H1 (cell line): ENCODE measurements at regions not wholly inside any gene's neighbourhood (a gene's known extent, or its start where the extent isn't known, plus 50 kb on each side); places are given as distances from the start of the nearest gene placed in this dataset.

Experiments
- CTCF ChIA-PET: fragments of 300-600 bp; sonication (Branson Sonifier 250); formaldehyde crosslinking; loops from one replicate; lab custom pipeline; 2021; ENCODE audit not compliant: partially characterized antibody; lab: Charles Lee
- POLR2A ChIA-PET: fragments of 300-600 bp; sonication (Branson Sonifier 250); formaldehyde crosslinking; loops from one replicate; lab custom pipeline; 2021; ENCODE audit warnings: inconsistent platforms; ENCODE audit not compliant: partially characterized antibody; lab: Charles Lee
- DNase-seq, 2 experiments: peaks; one replicate each; pipeline versions ENCODE4 v3.0.0 to v3.0.0-alpha.2; 2010 to 2022; ENCODE audit warnings: low spot score in 2 of 2, low read depth in 1 of 2, mixed read lengths in 1 of 2
- FAIRE-seq: peaks from 2 replicates; lab custom pipeline; 2011; peaks lifted over from hg19 to GRCh38; lab: Jason Lieb, UNC
- H2AFZ ChIP-seq: 2 replicates; pipeline ENCODE4 v1.8.1; 2012; ENCODE audit warnings: low read length, inconsistent platforms
- H2AK5ac ChIP-seq: 2 replicates; pipeline ENCODE4 v1.6.1; 2013; ENCODE audit warnings: low read depth, low read length
- H2BK120ac ChIP-seq: replicated peaks from 2 replicates; pipeline ENCODE3; 2013; ENCODE audit warnings: low read depth, low read length, inconsistent platforms
- H2BK12ac ChIP-seq: 2 replicates; pipeline ENCODE4 v1.6.1; 2013; ENCODE audit warnings: low read depth, low read length
- H2BK15ac ChIP-seq: 2 replicates; pipeline ENCODE4 v1.6.1; 2013; ENCODE audit warnings: low read length
- H2BK20ac ChIP-seq: 2 replicates; pipeline ENCODE4 v1.6.1; 2013; ENCODE audit warnings: low read length
- H2BK5ac ChIP-seq: 2 replicates; pipeline ENCODE4 v1.6.1; 2013; ENCODE audit warnings: low read depth, low read length
- H3K14ac ChIP-seq: 2 replicates; pipeline ENCODE4 v1.6.1; 2013; ENCODE audit warnings: inconsistent platforms; ENCODE audit not compliant: insufficient read length
- H3K18ac ChIP-seq: 2 replicates; pipeline ENCODE4 v1.6.1; 2013; ENCODE audit warnings: low read length; ENCODE audit errors: extremely low read depth
- H3K23ac ChIP-seq: 2 replicates; pipeline ENCODE4 v1.6.1; 2013; ENCODE audit warnings: inconsistent platforms; ENCODE audit not compliant: insufficient read length
- H3K23me2 ChIP-seq: 2 replicates; pipeline ENCODE4 v1.6.1; 2013; ENCODE audit warnings: low read depth, low read length
- H3K27ac ChIP-seq: 2 replicates; pipeline ENCODE4 v1.6.1; 2011; ENCODE audit warnings: low read depth, low read length, inconsistent platforms
- H3K27me3 ChIP-seq, 4 experiments: replicated peaks in 1 of 4; 1 replicate in 1 of 4; 2 replicates in 3 of 4; pipeline versions ENCODE4 v1.6.1 to v1.8.1; 2011 to 2013; ENCODE audit warnings: low read length in 3 of 4, mild to moderate bottlenecking in 3 of 4, inconsistent platforms in 2 of 4, mixed read lengths in 2 of 4, moderate library complexity in 1 of 4; ENCODE audit not compliant: control insufficient read depth in 3 of 4, insufficient read depth in 3 of 4; ENCODE audit errors: extremely low read depth in 1 of 4
- H3K36me3 ChIP-seq, 4 experiments: 2 replicates each; pipeline versions ENCODE4 v1.6.1 to v1.8.1; 2011 to 2013; ENCODE audit warnings: mild to moderate bottlenecking in 4 of 4, low read length in 3 of 4, moderate library complexity in 2 of 4, control low read depth in 1 of 4, inconsistent platforms in 1 of 4; ENCODE audit not compliant: insufficient read depth in 4 of 4, control insufficient read depth in 2 of 4
- H3K4ac ChIP-seq: replicated peaks from 2 replicates; pipeline ENCODE3; 2013; ENCODE audit warnings: low read length, low read depth, mixed read lengths, inconsistent platforms; ENCODE audit not compliant: insufficient read length
- H3K4me1 ChIP-seq, 4 experiments: replicated peaks in 1 of 4; 1 replicate in 1 of 4; 2 replicates in 3 of 4; pipeline versions ENCODE4 v1.6.1 to v1.8.1; 2011 to 2013; ENCODE audit warnings: low read length in 3 of 4, inconsistent platforms in 2 of 4, mixed read lengths in 1 of 4; ENCODE audit not compliant: insufficient read depth in 4 of 4, control insufficient read depth in 3 of 4
- H3K4me2 ChIP-seq, 2 experiments: 2 replicates each; pipeline versions ENCODE4 v1.6.1 to v1.8.1; 2011 to 2013; ENCODE audit warnings: low read depth in 2 of 2, low read length in 2 of 2, control low read depth in 1 of 2, inconsistent platforms in 1 of 2, mild to moderate bottlenecking in 1 of 2; ENCODE audit not compliant: insufficient read depth in 1 of 2
- H3K4me3 ChIP-seq, 4 experiments: fragments of 200-600, 300-600 bp in 1 of 4; sonication (generic), shearing (Covaris generic), sonication (Bioruptor Twin) in 1 of 4; 2 replicates each; pipeline versions ENCODE4 v1.5.1 to v1.8.1; 2011 to 2016; ENCODE audit warnings: low read length in 4 of 4, low read depth in 3 of 4, control low read depth in 2 of 4, inconsistent platforms in 2 of 4, mild to moderate bottlenecking in 2 of 4, mixed read lengths in 1 of 4, moderate library complexity in 1 of 4; ENCODE audit not compliant: insufficient read depth in 2 of 4; ENCODE audit errors: extremely low read depth in 1 of 4
- H3K56ac ChIP-seq: replicated peaks from 2 replicates; pipeline ENCODE3; 2013; ENCODE audit warnings: low read depth, mild to moderate bottlenecking, mixed read lengths, low read length, inconsistent platforms; ENCODE audit not compliant: insufficient read length
- H3K79me1 ChIP-seq: 2 replicates; pipeline ENCODE4 v1.6.1; 2013; ENCODE audit warnings: low read depth, low read length, control low read depth
- H3K79me2 ChIP-seq, 2 experiments: 2 replicates each; pipeline versions ENCODE4 v1.6.1 to v1.8.1; 2012 to 2013; ENCODE audit warnings: low read length in 2 of 2, mild to moderate bottlenecking in 2 of 2, inconsistent platforms in 1 of 2; ENCODE audit not compliant: insufficient read depth in 2 of 2, control insufficient read depth in 1 of 2
- H3K9ac ChIP-seq, 4 experiments: replicated peaks in 1 of 4; 1 replicate in 1 of 4; 2 replicates in 3 of 4; pipeline versions ENCODE4 v1.6.1 to v1.8.1; 2011 to 2013; ENCODE audit warnings: low read depth in 3 of 4, low read length in 3 of 4, control low read depth in 2 of 4, mild to moderate bottlenecking in 2 of 4, moderate library complexity in 2 of 4, inconsistent platforms in 1 of 4; ENCODE audit errors: extremely low read depth in 1 of 4
- H3K9me3 ChIP-seq, 2 experiments: 2 replicates each; pipeline versions ENCODE4 v1.6.1 to v1.8.1; 2012 to 2013; ENCODE audit warnings: mild to moderate bottlenecking in 2 of 2, moderate library complexity in 2 of 2, control low read depth in 1 of 2, inconsistent platforms in 1 of 2, low read depth in 1 of 2, low read length in 1 of 2, mixed read lengths in 1 of 2; ENCODE audit not compliant: insufficient read depth in 2 of 2
- H4K20me1 ChIP-seq, 2 experiments: replicated peaks in 1 of 2; 2 replicates each; pipeline versions ENCODE3 to v1.8.1; 2011 to 2013; ENCODE audit warnings: inconsistent platforms in 2 of 2, low read length in 2 of 2, mild to moderate bottlenecking in 1 of 2; ENCODE audit not compliant: insufficient read depth in 2 of 2, control insufficient read depth in 1 of 2
- H4K5ac ChIP-seq: 2 replicates; pipeline ENCODE4 v1.6.1; 2013; ENCODE audit warnings: low read length, low read depth, mixed read lengths, inconsistent platforms; ENCODE audit not compliant: insufficient read length
- H4K8ac ChIP-seq: 2 replicates; pipeline ENCODE4 v1.8.0; 2013; ENCODE audit warnings: mild to moderate bottlenecking, moderate library complexity, low read length, inconsistent platforms; ENCODE audit not compliant: insufficient read depth; ENCODE audit errors: extremely low read depth
- H4K91ac ChIP-seq: replicated peaks from 2 replicates; pipeline ENCODE3; 2013; ENCODE audit warnings: low read length, mixed read lengths, inconsistent platforms; ENCODE audit not compliant: insufficient read length
- BRCA1 ChIP-seq: IDR thresholded peaks from 2 replicates; pipeline ENCODE4 v1.6.1; 2012; ENCODE audit warnings: low read depth, low read length, improper control_type of control experiment
- CHD2 ChIP-seq: IDR thresholded peaks from 2 replicates; pipeline ENCODE4 v1.6.1; 2012; ENCODE audit warnings: low read length, improper control_type of control experiment
- GTF2F1 ChIP-seq: IDR thresholded peaks from 2 replicates; pipeline ENCODE4 v1.6.1; 2012; ENCODE audit warnings: low read depth, low read length, improper control_type of control experiment, borderline replicate concordance
- JUN ChIP-seq: IDR thresholded peaks from 2 replicates; pipeline ENCODE4 v1.6.1; 2011; ENCODE audit warnings: low read depth, mild to moderate bottlenecking, improper control_type of control experiment, low read length
- NANOG ChIP-seq: IDR thresholded peaks from 2 replicates; pipeline ENCODE4 v1.6.1; 2011; ENCODE audit warnings: low read length, low read depth, mild to moderate bottlenecking, inconsistent platforms; ENCODE audit not compliant: insufficient read depth, poor library complexity, severe bottlenecking
- POU5F1 ChIP-seq: IDR thresholded peaks from 2 replicates; pipeline ENCODE4 v1.6.1; 2011; ENCODE audit warnings: low read depth, mild to moderate bottlenecking, low read length, moderate library complexity
- SP1 ChIP-seq: IDR thresholded peaks from 2 replicates; pipeline ENCODE4 v1.6.1; 2011; ENCODE audit warnings: low read depth, low read length
- TBP ChIP-seq: IDR thresholded peaks from 2 replicates; pipeline ENCODE4 v1.6.1; 2011; ENCODE audit warnings: low read depth, low read length, improper control_type of control experiment
- WGBS, 2 experiments: shearing (Covaris generic) in 1 of 2; methylation state at CpG; one replicate each; pipeline versions ENCODE4 v1.1.6 to v1.1.7; 2013 to 2015; ENCODE audit warnings: low lambda C conversion rate in 2 of 2, mixed read lengths in 2 of 2, inconsistent platforms in 1 of 2, low coverage in 1 of 2, missing lambda C conversion rate in 1 of 2; ENCODE audit not compliant: insufficient replicate concordance in 2 of 2, insufficient coverage in 1 of 2, insufficient read length in 1 of 2; ENCODE audit errors: extremely low coverage in 1 of 2, missing lambda C conversion rate in 1 of 2; 5-methylcytosine and 5-hydroxymethylcytosine counted together
- TF ChIP-seq, protein P1 (sequence below): IDR thresholded peaks from 2 replicates; pipeline ENCODE4 v1.6.1; 2012; ENCODE audit warnings: inconsistent platforms

DNA sequence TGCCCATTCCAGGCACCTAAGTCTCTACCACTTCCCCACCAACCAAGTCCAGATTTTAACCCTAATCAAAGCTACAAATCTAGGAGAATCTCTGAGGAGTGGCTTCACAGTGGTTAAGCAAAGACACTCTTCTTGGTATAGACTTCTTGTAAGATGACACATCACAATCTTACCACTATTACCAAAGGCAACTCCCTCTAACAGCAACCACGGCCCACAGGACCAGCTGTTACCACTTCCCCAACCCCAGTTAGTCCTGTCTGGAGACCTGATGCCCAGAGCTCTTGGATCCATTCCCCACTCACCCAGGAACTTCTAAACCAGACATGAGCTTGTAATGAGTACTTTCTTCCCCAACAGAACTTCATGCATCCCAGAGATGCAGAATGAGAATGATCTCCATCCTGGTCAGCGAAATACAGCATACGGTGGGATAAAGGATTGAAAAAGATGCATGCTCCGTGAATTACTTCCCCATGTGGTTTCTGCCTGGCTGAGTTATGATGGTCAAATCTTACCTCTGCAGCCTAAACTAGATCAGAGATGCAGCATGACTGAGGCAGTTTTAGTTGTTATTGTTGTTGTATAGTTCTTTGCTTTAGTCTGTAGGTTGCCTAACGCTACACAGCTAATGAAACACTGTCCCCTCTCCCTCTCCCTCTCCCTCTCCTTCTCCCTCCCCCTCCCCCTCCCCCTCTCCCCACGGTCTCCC, 87.7 kb upstream of the FOXN3 start:
- H3K4ac ChIP-seq = no peak overlapping the region
- ChIA-PET POLR2A (interaction anchor here (1.0 kb wide), 1 partner anchor 11 kb away, joined by 3 read pairs; no protein-coding TSS in a partner anchor), CTCF (interaction anchor here (0.6 to 1.1 kb wide), 2 partner anchors 11 to 69 kb away, joined by 3 read pairs; no protein-coding TSS in a partner anchor)
- peaks cover 0 to 11% (median 0%) of the 10 kb centered on the region in 4 experiments; a peak in 2 of 8 replicates for H3K36me3 ChIP-seq
- no peak overlapping the region for H4K91ac ChIP-seq
- no peak overlapping the region for H4K5ac ChIP-seq
- H3K4me1 ChIP-seq = peaks cover 0 to 5% (median 1%) of the 10 kb centered on the region in 4 experiments; a peak in 4 of 7 replicates
- no peak overlapping the region for H3K4me3 ChIP-seq
- no peak overlapping the region for H2BK120ac ChIP-seq
- no peak overlapping the region for H3K56ac ChIP-seq
- H4K8ac ChIP-seq = no peak overlapping the region
- whole genome bisulfite sequencing, 2 experiments = 92% methylated on average over 5 of the region's 6 CpGs; no CpG with 5 or more reads in 1 of the 2 experiments
- no peaks in the 10 kb centered on the region; a peak in 1 of 4 replicates for H3K9me3 ChIP-seq
- peak overlapping the region; percentile 13; the same call in 1 of the 2 replicates for H3K18ac ChIP-seq
- H4K20me1 ChIP-seq = no peaks in the 10 kb centered on the region
- no peak overlapping the region for H2AK5ac ChIP-seq
- H2BK20ac ChIP-seq = no peak overlapping the region
- H3K23me2 ChIP-seq = no peaks in the 10 kb centered on the region
- FAIRE-seq = no peak
- peaks cover 6% of the 10 kb centered on the region; the same call in 1 of the 2 replicates for H3K79me1 ChIP-seq
- H3K23ac ChIP-seq = no peak overlapping the region
- H3K27ac ChIP-seq = no peak overlapping the region
- TF ChIP-seq POU5F1 = no peak
- no peak for TF ChIP-seq TBP
- TF ChIP-seq, protein P1, sequence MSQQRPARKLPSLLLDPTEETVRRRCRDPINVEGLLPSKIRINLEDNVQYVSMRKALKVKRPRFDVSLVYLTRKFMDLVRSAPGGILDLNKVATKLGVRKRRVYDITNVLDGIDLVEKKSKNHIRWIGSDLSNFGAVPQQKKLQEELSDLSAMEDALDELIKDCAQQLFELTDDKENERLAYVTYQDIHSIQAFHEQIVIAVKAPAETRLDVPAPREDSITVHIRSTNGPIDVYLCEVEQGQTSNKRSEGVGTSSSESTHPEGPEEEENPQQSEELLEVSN = no peak
- TF ChIP-seq BRCA1 = no peak
- TF ChIP-seq CHD2 = no peak
- no peak for TF ChIP-seq NANOG
- TF ChIP-seq SP1 = no peak
- no peak for TF ChIP-seq JUN
- TF ChIP-seq GTF2F1 = no peak
- TF ChIP-seq, all 59 proteins: peak for 0
- H2AFZ ChIP-seq = no peak overlapping the region
- H3K27me3 ChIP-seq = no peaks in the 10 kb centered on the region
- no peak overlapping the region for H3K14ac ChIP-seq
- no peak overlapping the region for H3K4me2 ChIP-seq
- peaks cover 0 to 44% of the 10 kb centered on the region in 2 experiments; a peak in 2 of 4 replicates for H3K79me2 ChIP-seq
- H3K9ac ChIP-seq = no peak overlapping the region
- H2BK12ac ChIP-seq = no peak overlapping the region
- H2BK5ac ChIP-seq = no peak overlapping the region
- H2BK15ac ChIP-seq = no peak overlapping the region
- peak in 1 of 2 experiments; percentile 33 for DNase-seq
